ENCODE measurements at regions not wholly inside any gene's neighbourhood (a gene's known extent, or its start where the extent isn't known, plus 50 kb on each side); places are given as distances from the start of the nearest gene placed in this dataset.
"Not testable (repeated sequence)": the region's sequence is repeated elsewhere in the genome, so short reads cannot be mapped to it uniquely, and the experiment has no call there.

DNA sequence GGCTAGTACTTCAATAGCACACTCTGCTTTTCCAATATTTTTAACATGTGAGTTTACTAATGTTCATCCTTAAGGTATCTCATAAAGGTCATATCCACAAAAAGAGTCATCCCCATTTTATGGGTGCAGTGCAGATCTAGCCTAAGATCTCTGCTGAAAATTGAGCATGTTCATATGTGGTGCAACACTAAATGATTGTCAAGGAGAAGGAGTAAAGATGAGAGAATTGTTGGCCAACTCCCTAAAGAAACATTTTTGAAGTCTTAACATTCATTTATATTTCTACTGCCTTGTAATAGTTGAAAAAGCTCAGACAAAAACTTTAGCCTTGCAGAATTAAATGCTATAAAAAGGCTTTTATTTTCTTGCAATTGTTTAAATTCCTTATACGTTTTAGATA lies 1159.6 kb downstream of the TBL1XR1 start:
- no peak for DNase-seq (ENCODE audit: low read depth)
- H3K4me3 ChIP-seq (ENCODE audit: low read depth, low read length), result no peak overlapping the region
- TF ChIP-seq, protein P1, sequence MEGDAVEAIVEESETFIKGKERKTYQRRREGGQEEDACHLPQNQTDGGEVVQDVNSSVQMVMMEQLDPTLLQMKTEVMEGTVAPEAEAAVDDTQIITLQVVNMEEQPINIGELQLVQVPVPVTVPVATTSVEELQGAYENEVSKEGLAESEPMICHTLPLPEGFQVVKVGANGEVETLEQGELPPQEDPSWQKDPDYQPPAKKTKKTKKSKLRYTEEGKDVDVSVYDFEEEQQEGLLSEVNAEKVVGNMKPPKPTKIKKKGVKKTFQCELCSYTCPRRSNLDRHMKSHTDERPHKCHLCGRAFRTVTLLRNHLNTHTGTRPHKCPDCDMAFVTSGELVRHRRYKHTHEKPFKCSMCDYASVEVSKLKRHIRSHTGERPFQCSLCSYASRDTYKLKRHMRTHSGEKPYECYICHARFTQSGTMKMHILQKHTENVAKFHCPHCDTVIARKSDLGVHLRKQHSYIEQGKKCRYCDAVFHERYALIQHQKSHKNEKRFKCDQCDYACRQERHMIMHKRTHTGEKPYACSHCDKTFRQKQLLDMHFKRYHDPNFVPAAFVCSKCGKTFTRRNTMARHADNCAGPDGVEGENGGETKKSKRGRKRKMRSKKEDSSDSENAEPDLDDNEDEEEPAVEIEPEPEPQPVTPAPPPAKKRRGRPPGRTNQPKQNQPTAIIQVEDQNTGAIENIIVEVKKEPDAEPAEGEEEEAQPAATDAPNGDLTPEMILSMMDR (IDR thresholded peaks at IDR 0.05; ENCODE audit: low read depth, low read length, missing control alignments), result no peak

DNA sequence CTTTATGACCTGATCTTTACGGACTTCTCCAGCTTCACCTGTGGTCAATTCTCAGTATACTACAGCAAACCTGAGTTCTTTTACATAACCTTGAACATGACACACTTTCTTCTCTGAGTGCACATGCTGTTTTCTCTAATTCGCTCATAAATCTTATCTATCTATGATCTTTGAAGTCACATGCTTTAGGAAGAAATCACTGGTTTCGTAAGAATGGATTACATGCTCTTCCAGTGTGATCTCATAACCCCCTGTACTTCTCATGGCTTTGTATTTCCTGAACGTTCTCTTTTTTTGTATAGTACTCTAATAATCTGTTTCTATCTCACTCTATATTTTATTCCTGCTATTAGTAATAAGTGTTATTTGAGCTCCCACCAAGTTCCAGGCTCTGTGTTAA lies 1165.2 kb downstream of the TBL1XR1 start:
- no peak overlapping the region for H3K4me3 ChIP-seq (ENCODE audit: low read depth, low read length)
- TF ChIP-seq, protein P1 (IDR thresholded peaks at IDR 0.05; ENCODE audit: low read depth, low read length, missing control alignments), result no peak
- DNase-seq (ENCODE audit: low read depth), result no peak

DNA sequence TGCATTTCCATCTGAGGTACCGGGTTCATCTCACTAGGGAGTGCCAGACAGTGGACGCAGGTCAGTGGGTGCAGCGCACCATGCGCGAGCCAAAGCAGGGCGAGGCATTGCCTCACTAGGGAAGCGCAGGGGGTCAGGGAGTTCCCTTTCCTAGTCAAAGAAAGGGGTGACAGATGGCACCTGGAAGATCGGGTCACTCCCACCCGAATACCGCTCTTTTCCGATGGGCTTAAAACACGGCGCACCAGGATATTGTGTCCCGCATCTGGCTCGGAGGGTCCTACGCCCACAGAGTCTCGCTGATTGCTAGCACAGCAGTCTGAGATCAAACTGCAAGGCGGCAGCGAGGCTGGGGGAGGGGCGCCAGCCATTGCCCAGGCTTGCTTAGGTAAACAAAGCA lies 1157.1 kb downstream of the NAALADL2 start:
- DNase-seq (ENCODE audit: low read depth); H3K4me3 ChIP-seq (ENCODE audit: low read depth, low read length): not testable (repeated sequence)

DNA sequence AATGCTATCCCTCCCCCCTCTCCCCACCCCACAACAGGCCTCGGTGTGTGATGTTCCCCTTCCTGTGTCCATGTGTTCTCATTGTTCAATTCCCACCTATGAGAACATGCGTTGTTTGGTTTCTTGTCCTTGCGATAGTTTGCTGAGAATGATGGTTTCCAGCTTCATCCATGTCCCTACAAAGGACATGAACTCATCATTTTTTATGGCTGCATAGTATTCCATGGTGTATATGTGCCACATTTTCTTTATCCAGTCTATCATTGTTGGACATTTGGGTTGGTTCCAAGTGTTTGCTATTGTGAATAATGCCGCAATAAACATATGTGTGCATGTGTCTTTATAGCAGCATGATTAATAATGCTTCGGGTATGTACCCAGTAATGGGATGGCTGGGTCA lies 1156.1 kb downstream of the NAALADL2 start:
- H3K4me3 ChIP-seq (ENCODE audit: low read depth, low read length); DNase-seq (ENCODE audit: low read depth): not testable (repeated sequence)

DNA sequence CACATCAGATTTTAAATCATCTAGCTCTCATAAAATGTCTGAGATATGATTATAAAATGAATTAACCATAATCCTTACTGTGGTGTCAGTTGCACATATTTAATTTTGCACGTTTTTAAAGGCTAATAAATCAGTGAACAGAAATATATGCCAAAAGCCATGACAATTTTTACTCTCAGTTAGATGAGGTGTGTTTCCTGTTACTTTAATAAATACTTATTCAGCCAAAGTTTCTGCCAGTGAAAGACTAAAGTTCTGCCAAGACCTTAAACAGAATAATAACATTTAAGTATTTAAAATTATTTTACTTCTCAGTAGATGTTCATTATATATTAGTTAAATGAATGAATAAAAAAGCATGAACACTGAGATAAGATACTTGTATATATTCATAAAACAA lies 1150.1 kb downstream of the NAALADL2 start:
- DNase-seq (ENCODE audit: low read depth), result no peak
- no peak overlapping the region for H3K4me3 ChIP-seq (ENCODE audit: low read depth, low read length)
- TF ChIP-seq, protein P1 (IDR thresholded peaks at IDR 0.05; ENCODE audit: low read depth, low read length, missing control alignments), result no peak

DNA sequence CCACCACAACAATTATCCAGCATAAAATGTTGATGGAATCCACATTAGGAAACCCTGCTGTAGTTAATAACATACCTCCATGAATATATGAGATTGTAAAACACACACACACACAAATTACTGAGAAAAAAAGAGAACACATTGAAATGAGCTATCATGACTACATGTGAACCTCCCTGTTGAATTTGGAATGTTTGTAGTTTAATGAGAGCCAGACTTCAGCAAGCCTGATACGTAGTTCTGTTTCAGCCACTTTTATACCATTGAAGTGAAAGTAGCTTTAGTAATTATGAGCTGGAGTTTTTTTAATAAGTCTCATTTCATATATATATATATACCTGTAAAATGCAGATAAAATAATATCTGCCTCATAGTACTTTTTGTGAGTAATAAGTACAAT lies 1146.4 kb downstream of the NAALADL2 start:
- TF ChIP-seq, protein P1 (IDR thresholded peaks at IDR 0.05; ENCODE audit: low read depth, low read length, missing control alignments), result no peak
- DNase-seq (ENCODE audit: low read depth), result no peak
- no peak overlapping the region for H3K4me3 ChIP-seq (ENCODE audit: low read depth, low read length)

DNA sequence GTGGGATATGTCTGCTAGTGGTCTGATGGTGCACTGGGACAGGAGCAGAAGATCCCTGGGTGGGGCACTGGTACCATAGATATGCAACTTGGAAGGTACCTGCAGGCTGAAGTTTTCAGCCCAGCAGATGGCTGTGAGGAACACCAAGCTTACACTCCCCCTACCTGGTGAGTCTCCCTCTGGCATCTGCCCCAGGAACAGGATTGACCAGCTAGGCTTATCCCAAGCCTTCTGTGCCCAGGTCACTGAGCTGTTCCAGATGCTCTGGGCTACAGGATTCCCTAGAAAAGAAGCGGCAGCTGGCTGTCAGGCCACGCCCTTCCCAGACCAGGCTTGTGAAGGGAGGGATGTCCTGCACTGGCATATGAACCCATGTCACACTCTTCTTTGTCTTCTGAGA lies 1130.0 kb downstream of the NAALADL2 start:
- TF ChIP-seq, protein P1 (IDR thresholded peaks at IDR 0.05; ENCODE audit: low read depth, low read length, missing control alignments), result no peak
- DNase-seq (ENCODE audit: low read depth), result no peak
- H3K4me3 ChIP-seq (ENCODE audit: low read depth, low read length), result no peak overlapping the region

DNA sequence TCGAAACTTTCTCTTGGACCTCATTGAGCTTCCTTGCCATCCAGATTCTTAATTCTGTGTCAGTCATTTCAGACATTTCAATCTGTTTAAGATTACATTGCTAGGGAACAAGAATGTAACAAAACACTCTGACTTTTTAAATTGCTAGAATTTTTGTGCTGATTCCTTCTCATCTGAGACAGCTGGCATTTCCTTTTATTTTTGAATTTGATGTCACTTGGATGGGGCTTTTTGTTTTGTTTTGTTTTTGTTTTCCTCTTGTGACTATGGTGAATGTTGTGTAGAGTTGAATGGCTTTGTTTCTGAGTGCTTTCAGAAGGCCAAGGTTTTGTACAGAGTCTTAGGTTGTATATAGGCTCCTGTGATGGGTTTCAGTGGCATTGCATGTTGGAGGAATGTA lies 1129.3 kb downstream of the NAALADL2 start:
- no peak for DNase-seq (ENCODE audit: low read depth)
- no peak overlapping the region for H3K4me3 ChIP-seq (ENCODE audit: low read depth, low read length)
- TF ChIP-seq, protein P1 (IDR thresholded peaks at IDR 0.05; ENCODE audit: low read depth, low read length, missing control alignments), result no peak

All from GM12864 (cell line).